Activated gamma-delta T cell treated with anti-CD3 and anti-CD28 coated beads, Interleukin-2, amount 50 U/mL, for 16 hours (primary cell): ENCODE measurements at regions not wholly inside any gene's neighbourhood (a gene's known extent, or its start where the extent isn't known, plus 50 kb on each side); places are given as distances from the start of the nearest gene placed in this dataset.

Source experiments
- DNase-seq: peaks from one replicate; pipeline ENCODE4 v3.0.0-alpha.2; 2020; ENCODE audit warnings: low read depth

- DNase-seq, result no peak
Observed at GRCh38 chr16:79932572-79932971, 332.0 kb upstream of the MAF start.

GRCh38 chr16:79931721-79932120, 331.2 kb upstream of the MAF start:
- no peak for DNase-seq

GRCh38 chr16:79929260-79929965, 328.9 kb upstream of the MAF start:
- DNase-seq, result no peak

DNA sequence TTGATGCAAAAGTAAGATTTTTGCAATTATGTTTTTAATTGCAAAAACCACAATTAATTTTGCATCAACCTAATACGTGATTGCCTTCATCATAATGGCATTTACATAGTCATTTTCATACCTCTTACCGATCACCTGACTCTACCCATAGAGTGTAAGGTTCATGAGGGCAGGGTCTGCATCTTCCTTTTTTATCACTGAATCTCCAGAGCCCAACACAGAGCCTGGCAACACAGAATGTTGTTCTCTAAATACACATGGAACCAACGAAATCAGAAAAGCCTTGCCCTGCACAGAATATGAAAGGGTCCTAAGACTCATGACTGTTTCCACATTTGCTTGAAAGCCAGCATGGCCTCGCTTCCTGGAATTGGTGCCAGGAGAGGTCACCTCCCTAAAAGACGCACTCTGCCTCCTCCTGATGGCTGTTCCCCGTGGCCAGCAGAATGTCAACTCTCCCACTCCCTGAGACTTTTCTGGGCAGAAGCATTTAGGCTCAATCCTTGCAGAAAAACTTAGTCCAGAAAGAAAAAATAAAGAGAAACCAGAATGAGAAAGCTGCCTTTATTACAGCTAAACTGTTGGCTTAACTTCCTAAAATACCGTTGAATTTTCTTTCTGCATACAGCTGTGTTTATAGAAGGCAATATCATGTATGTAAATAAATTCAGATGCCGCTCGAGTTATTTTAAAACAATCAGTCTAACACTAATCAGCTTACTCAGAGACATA, 327.8 kb upstream of the MAF start:
- DNase-seq, result no peak

GRCh38 chr16:79926451-79927205, 326.1 kb upstream of the MAF start:
- no peak for DNase-seq

GRCh38 chr16:79923431-79923830, 322.9 kb upstream of the MAF start:
- no peak for DNase-seq

GRCh38 chr16:79920685-79921084, 320.1 kb upstream of the MAF start:
- no peak for DNase-seq

- DNase-seq, result no peak
Observed at GRCh38 chr16:79918916-79919315, 318.4 kb upstream of the MAF start.

DNA sequence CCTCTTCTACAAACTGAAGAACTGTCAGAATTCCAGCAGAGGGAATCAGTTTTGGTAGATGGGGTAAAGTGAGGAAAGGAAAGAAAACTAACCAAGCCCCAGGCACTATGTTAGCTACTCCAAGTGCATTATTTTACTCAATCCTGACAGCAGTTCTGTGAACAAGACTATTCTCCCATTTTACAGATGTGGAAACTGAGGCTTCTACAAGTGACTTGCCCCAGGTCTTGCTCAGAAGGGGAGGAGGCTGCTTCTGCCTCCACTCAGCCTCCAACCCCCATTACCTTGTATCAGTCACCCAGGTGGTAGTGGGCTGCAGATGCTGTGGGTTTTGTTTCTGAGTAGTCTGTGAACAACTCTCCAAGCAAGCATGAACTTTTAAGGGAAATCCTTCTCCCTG, 315.2 kb upstream of the MAF start:
- DNase-seq, result no peak

GRCh38 chr16:79914961-79915720, 314.6 kb upstream of the MAF start:
- DNase-seq, result no peak

DNA sequence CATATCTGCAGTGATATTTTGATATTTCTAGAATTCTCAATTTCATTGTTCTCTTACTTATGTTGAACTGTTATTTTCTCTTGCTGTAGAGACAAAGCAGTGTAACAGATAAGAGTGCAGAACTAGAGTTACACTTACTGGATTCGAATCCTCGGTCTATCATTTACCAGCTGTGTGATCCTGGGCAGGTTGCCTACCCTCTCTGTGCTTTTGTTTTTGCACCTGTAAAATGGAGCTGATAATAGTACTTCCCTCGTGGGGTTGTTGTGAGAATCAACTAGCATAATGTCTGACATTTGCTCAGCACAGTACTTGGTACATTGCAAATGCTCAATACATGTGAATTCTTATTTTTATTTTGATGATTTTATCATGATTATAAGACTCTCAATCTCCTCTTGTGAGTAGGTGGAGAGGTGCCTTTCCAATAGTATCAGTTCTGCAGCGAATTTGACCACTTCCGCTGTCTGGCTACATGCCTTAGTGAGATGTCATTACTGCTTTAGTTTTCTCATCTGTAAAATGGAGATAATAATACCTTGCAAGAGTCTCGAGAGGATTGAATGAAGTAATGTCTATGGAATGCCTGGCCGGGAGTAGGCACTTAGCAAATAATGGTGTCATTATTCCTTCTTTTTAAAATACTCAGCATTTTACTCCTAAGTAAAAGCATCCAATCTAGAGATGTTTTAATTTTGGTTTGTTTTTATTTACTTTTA, 312.2 kb upstream of the MAF start:
- DNase-seq, result no peak

DNA sequence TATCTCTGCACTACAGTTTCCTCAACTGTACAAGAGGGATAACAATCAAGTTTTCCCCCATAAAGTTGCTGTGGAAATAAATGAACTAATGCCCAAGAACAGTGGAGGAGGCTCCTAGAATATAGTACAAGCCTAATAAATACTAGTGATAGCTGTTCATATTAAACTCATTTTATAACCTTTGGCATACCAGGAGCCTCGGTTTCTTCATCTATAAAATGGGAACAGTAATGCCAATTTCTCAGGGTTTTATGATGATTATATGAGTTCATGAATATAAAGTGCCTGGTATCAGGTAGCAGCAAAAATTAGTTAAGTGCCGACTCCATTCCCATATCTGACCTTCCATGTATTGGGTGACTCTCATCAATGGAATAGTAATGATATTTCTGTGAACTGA, 311.1 kb upstream of the MAF start:
- no peak for DNase-seq

- DNase-seq, result no peak
Observed at GRCh38 chr16:79909571-79909970, 309.0 kb upstream of the MAF start.

DNA sequence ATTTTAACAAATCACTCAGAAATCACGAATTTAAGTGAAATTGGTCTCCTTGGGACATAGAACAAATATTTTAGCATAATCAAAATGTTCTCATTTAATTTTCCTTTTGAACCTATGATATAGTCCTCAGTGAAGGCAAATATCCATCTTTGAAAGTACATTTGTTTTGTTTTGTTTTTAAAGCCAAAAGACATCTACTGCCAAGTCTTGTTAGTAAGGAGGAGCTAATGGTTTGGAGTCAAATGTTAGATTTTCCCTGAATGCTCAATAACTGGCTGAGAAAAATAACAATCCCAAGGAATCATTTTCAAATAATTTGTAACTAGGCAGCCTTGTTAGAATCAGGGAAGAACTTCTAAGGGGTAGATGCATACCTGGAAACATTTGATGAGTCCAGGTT, 302.9 kb upstream of the MAF start:
- DNase-seq, result no peak

DNA sequence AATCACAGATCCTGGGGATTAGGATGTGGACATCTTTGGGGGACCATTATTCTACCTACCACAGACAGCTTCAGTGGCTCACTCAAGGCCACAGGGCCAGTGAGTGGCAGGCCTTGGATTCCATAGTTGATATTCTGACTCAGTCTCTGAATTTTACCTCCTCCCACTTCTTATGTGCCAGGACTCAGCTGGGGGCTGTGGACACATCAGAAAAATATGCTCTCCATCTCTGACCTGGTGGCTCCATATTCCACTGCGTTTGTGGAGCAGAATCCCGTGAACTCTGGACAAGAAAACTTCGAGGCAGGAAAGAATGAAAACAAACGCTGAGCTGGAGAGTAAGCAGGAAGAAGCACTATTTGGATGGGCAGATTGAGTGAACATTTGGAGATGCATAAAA, 301.8 kb upstream of the MAF start:
- DNase-seq, result no peak

- DNase-seq, result no peak
Observed at GRCh38 chr16:79901522-79901921, 301.0 kb upstream of the MAF start.

DNA sequence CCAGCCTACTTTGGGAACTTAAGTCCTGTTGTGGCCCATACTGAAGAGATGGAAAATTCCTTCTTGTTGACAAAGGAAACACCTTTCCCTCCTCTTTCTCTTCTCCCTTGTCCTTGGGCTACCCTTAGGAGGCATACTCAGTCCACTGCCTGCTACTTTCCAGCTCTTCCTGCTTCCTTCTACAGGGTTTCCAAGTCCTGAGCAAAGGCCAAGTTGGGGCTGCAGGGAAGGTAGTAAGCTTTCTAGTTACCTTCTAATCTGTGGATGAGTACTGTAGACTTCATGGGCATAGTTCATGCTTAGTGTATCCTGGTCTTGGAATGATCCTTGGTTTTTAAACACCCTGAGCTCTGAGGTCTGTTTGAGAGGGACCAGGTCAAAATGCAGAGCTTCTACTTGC, 299.2 kb upstream of the MAF start:
- DNase-seq, result no peak

DNA sequence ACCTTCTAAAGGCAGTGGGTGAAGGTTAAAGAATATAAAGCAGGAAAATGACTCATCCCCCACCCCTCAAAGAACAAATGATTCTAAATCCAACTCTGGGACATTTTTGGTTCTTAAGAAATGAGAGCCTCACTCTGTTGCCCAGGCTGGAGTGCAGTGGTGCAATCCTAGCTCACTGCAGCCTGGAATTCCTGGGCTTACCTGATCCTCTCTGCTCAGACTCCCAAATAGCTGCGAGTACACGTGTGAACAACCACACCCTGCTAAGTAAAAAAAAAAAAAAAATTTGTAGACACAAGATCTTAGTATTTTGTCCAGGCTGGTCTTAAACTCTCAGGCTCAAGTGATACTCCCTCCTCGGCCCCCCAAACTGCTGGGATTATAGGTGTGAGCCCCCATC, 298.8 kb upstream of the MAF start:
- no peak for DNase-seq

GRCh38 chr16:79898703-79899102, 298.2 kb upstream of the MAF start:
- no peak for DNase-seq

- DNase-seq, result no peak
Observed at GRCh38 chr16:79897453-79898146, 297.1 kb upstream of the MAF start.

DNA sequence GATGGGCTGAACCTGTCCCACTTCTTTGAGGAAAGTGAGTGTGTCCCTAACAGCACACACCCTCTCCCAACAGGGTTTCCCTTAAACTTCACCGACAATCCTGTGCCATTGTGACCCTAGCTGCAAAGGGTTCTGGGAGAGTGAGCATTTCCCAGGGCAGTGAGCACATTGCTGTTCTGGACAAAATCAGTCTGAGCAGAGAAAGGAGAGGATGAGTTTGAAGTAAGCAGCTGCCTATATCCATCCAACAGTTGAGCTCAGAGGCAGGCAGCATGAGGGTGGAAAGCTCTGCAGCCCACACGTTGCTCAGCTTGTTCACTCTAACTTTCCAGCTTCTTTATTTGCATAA, 296.5 kb upstream of the MAF start:
- no peak for DNase-seq

DNA sequence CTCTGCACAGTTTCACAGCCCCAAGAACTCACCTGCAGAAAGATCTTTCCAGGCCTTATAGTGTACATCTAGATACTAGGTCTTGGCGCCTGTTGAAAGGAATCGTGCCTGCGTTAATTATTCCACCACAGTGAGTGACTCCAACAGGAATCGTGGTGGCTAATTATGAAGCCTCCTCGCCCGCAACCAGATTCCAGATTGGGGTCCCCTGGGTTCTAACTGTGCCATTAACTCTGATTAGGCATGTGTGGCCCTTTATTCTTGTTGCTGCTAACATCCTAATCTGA, 295.3 kb upstream of the MAF start:
- DNase-seq, result no peak
